Endothelial cell of umbilical vein (primary cell): ENCODE measurements at regions not wholly inside any gene's neighbourhood (a gene's known extent, or its start where the extent isn't known, plus 50 kb on each side); places are given as distances from the start of the nearest gene placed in this dataset.

Experiments used
- EZH2 ChIP-seq: IDR thresholded peaks from 2 replicates; pipeline ENCODE4 v1.6.1; 2012; ENCODE audit warnings: borderline replicate concordance, low read depth, mild to moderate bottlenecking, moderate library complexity, low read length, inconsistent platforms; ENCODE audit not compliant: severe bottlenecking
- JUN ChIP-seq: IDR thresholded peaks from 2 replicates; pipeline ENCODE4 v1.6.1; 2011; ENCODE audit warnings: borderline replicate concordance, low read depth; ENCODE audit not compliant: insufficient read length, insufficient read depth
- POLR2A ChIP-seq: IDR thresholded peaks from 2 replicates; pipeline ENCODE4 v1.6.1; 2012; ENCODE audit warnings: low read depth, mild to moderate bottlenecking, control low read depth, low read length
- TF ChIP-seq, protein P1 (sequence below), 2 donors: IDR thresholded peaks; 1 replicate in 1 of 2; 2 replicates in 1 of 2; pipeline ENCODE4 v1.5.1; 2011; ENCODE audit warnings: low read length in 2 of 2, mild to moderate bottlenecking in 2 of 2, moderate library complexity in 2 of 2, control low read depth in 1 of 2, inconsistent platforms in 1 of 2, low read depth in 1 of 2; ENCODE audit not compliant: insufficient read depth in 1 of 2; ENCODE audit errors: extremely low read depth in 1 of 2
- TF ChIP-seq, protein P2 (sequence below): IDR thresholded peaks from 2 replicates; pipeline ENCODE4 v1.6.1; 2011; ENCODE audit not compliant: insufficient read depth, insufficient read length

DNA sequence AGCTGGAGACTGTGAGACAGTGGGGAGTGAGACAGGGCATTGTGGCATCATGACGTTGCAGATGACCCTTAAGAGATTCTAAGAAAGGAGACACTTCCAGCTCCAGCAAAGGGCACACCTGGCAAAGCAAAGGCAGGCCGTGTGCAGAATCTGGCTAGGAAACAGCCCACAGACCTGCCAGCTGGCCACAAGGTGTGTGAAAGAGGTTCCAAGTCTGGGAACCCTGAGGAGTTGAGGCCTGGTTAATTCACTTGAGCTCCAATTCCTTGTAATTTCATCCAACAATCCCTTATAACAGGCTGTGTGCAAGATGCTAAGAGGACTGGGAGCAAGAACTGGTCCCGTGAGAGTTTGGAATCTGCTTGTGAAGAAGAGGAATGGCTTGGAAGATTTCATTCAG is 72.8 kb upstream of the FAM9A start:
- TF ChIP-seq, protein P1, sequence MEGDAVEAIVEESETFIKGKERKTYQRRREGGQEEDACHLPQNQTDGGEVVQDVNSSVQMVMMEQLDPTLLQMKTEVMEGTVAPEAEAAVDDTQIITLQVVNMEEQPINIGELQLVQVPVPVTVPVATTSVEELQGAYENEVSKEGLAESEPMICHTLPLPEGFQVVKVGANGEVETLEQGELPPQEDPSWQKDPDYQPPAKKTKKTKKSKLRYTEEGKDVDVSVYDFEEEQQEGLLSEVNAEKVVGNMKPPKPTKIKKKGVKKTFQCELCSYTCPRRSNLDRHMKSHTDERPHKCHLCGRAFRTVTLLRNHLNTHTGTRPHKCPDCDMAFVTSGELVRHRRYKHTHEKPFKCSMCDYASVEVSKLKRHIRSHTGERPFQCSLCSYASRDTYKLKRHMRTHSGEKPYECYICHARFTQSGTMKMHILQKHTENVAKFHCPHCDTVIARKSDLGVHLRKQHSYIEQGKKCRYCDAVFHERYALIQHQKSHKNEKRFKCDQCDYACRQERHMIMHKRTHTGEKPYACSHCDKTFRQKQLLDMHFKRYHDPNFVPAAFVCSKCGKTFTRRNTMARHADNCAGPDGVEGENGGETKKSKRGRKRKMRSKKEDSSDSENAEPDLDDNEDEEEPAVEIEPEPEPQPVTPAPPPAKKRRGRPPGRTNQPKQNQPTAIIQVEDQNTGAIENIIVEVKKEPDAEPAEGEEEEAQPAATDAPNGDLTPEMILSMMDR (IDR thresholded peaks at IDR 0.05; ENCODE audit: extremely low read depth in 1 of 2, insufficient read depth in 1 of 2, low read depth in 1 of 2, low read length in 2 of 2) = no peak
- TF ChIP-seq, protein P2, sequence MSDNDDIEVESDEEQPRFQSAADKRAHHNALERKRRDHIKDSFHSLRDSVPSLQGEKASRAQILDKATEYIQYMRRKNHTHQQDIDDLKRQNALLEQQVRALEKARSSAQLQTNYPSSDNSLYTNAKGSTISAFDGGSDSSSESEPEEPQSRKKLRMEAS = no peak
- TF ChIP-seq EZH2 = no peak
- TF ChIP-seq JUN = no peak
- TF ChIP-seq POLR2A = no peak
